G401 (cell line): ENCODE measurements at regions not wholly inside any gene's neighbourhood (a gene's known extent, or its start where the extent isn't known, plus 50 kb on each side); places are given as distances from the start of the nearest gene placed in this dataset.

Source experiments
- DNase-seq: peaks from one replicate; pipeline ENCODE4 v3.0.0-alpha.2; 2015; ENCODE audit warnings: low spot score
- in situ Hi-C: cut with HindIII; loops from 2 replicates; pipeline ENCODE4 v1.10.0; 2016; ENCODE audit warnings: low sequenced_read_pairs, mixed read lengths

DNA sequence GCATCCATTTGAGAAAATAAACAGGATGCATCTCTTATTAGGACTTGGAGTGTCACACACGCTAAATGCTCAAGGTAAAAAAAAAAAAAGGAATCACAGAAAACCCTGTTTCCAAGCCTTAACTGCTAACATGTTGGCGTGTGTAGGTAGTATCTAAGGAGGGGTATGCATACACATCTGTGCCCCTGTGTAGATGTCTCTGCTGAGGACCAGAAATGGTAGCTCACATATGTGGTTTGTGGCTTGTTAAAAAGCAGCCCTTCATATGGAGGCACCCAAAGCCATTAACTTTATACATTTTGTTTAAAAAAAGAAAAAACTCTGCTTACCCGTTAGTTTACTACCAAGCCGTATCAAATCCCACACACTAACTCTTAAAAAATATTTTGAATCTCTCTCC, 314.1 kb downstream of the SNAPC1 start:
- in situ Hi-C loops: no loop called here
- no peak for DNase-seq

DNA sequence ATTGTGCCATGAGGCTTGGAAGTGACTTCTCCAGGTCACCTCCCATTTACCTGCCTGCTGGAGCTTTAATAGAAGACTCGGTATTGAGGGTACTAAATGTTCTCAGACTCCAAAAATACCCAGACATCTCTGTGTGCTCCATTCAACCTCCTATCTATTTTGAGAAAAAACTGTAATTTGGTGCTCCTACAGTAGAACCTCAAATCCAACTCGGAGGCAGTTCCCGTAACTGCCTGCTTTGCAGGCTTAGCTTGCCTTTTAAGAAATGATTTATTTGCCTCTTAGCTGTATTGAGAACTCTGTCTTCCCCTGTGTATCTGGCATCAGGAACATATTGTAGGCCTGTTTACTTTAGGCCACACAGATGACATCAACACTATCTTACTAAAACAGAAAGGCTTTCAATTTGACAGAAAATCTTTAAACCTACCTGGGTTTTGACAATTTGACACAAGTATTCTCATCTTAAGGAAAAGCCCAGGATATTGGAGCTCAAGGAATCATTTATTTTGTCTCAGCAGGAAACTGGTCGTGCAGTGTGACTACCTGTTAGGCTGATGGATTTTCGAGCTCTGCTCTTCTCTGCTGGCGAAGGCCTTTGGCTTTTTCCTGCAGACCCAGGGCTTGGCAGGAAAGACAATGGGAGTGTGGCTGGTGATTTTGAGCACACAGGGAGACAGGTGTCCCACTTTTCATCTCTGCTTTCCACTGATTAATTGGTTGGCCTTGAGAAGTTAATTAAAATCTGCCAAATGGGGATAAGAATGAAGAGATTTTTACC, 314.8 kb downstream of the SNAPC1 start:
- in situ Hi-C loops: no loop called here
- DNase-seq: peak; percentile 86

DNA sequence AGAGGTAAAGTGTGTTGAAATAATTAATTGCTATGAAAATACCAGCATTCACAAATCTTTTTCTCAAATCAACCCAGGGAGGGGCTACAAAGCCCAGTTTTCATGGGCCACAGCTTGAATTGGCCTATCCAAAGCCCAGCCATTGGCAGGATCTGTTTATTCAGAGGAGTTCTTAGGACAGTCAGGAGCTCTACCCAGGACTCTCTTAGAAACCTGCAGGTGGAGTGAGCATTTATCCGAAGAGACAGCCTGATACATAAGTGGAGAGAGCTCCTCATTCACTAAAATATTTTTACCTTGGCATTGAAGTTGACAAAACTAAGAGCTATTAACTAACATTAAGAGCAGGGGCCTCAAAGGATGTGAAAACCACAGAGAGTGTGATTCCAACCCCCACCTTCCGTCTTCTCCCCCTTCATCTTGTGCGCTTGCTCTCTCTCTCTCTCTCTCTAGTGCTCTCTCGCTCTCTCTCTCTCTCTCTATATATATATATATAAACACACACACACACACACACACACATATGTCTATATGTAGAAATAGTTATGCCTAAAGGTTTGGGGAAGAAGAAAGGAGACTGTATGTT, 315.5 kb downstream of the SNAPC1 start:
- DNase-seq: no peak
- in situ Hi-C loops: no loop called here

DNA sequence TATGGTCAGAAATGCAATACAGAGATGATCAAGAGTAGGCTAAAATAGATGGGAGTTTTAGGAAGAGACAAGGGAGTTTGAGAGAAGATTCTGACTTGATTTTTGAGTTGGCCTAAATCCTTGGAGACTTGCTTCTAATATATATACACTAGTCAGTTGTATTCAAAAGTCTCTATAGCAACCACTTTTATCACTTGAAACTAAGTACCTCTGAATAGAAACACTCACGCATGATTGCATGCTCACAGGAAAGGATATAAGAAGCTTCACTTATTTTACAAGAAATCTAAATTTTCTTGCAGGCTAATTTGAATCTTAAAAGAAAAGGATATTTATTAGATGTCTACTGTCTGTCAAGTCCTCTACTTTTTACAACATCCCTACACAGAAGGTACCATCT, 316.8 kb downstream of the SNAPC1 start:
- in situ Hi-C loops: no loop called here
- DNase-seq: no peak

DNA sequence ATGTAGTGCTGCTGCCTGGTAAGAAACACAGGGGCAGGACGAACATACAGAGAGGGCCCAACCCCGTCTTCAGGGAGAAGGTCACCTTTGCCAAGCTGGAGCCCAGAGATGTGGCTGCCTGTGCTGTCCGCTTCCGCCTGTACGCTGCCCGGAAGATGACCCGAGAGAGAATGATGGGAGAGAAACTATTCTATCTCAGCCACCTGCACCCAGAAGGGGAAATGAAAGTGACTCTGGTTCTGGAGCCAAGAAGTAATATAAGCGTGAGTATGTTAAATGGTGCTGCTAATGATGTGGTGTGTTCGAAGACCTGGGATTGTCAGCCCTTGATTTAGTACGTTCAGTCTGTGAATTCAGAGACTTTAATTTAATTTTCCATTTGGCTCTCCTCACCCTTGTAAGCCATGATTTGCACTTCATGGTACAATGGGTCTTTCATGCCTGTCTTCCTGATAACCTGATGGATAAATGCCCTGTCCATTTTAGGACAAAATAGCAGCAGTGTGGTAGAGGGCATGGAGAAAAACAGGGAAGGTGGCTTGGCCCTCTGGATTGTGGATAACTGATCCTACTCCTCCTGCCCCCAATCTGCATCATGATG, 318.9 kb downstream of the SNAPC1 start:
- DNase-seq: no peak
- in situ Hi-C loops: no loop called here

DNA sequence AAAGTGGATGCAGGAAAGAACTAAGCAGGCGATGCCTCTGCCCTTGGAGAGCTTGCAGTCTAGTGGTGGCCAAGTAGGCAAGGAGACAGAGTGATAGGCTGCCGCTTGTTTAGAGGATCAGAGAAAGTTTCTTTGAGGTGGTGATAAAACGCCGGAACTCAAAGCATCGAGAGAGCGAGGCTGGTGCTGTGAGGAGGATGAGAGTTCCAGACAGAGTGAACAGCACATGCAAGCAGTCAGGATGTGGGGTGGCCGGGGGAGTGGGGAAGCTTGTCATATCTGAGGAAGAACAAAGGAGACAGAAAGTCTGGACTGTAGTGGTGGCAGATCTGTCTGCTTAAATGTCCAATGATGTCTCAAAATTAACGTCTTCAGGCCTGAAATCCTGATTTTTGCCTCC, 319.7 kb downstream of the SNAPC1 start:
- no peak for DNase-seq
- in situ Hi-C loops: no loop called here

DNA sequence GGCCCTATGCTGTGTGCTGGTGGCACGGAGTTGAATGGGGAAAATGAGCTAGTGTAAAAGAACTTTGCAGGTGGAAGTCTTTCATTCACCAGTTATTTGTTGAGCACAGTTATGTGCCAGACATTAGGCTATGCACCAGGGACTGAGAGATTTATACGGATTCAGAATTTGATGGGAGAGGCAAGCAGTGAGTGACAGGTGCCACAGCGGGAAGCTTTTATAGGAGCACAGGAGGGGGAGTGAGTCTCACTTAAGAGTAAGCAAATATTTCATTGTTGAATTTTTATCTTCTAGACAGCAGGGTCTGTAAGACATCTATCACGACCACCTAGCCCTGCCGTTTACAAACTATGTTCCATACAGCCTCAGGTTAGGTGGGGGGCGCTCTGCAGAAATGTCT, 320.6 kb downstream of the SNAPC1 start:
- in situ Hi-C loops: no loop called here
- DNase-seq: no peak

DNA sequence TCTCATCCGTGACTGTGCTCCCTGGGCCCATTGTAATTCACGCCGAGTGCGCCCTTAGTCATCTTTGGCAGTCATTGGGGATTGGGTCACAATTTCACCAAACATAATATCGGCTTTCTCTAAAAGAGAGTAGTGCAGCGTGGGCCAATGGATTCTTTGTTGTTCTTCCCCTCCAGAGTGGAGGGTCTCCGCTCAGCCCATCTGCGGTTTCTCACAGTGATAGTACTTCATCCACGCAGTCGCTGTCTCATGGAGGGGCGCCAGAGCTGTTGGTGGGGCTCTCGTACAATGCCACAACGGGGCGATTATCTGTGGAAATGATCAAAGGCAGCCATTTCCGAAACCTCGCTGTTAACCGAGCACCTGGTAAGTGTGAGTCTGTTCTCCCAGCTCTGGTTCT, 321.8 kb downstream of the SNAPC1 start:
- no peak for DNase-seq
- in situ Hi-C loops: no loop called here

DNA sequence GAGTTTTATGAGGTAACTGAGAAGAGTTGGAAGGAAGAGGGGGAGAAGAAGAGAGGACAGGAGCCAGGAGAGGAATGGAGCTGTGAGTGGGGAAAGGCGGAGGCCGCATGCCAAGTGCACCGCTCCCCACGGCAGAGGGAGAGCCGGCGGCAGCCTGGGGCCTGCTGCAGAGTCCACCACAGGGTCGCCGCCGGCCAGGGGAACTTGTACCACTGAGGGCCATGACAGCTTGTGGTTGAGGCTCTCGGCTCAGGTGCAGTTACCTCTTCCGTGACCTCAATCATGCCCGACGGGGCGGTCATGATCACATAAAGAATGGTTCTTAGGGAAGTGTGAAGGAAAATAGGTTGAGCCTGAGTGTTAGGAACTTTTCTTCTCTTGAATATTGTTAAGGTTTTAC, 325.0 kb downstream of the SNAPC1 start:
- in situ Hi-C loops: no loop called here

DNA sequence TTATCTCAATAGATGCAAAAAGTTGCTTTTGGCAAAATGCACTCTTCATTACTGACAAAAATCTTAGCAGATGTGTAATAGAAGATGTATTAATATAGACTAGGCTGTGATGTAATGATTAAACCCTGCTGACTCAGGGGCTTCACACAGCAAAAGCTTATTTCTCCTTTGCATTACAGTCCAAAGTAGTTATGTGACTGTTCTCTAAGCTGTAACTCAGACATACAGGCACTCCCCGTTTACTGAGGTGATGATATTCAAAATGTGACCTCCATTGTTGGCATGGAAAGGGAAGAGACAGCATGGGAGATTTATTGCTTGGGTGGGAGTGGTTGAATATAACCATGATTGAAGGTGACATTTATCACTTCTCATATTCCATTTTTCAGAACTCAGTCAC, 331.5 kb downstream of the SNAPC1 start:
- in situ Hi-C loops: no loop called here
- DNase-seq: no peak

More for the DNA sequence above, 325.0 kb downstream of the SNAPC1 start:
- DNase-seq: no peak

DNA sequence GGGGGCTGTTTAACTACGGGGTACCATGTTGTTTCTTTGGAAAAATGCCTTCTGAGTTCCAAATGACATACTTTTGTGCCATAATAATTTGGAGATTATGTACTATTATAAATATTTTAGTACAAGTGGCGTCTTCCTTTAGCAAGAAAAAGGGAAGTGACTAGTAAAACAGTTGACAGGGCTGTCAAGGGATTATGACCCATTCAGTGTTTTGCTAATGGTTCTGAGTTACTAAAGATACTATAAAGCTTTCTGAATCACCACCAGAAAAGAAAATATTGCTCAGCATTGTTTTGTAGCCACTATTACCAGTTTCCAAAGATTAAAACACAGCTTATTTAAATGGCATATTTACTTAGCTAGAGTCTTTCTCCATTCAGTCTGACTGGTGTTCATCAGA, 334.9 kb downstream of the SNAPC1 start:
- in situ Hi-C loops: no loop called here
- DNase-seq: no peak

DNA sequence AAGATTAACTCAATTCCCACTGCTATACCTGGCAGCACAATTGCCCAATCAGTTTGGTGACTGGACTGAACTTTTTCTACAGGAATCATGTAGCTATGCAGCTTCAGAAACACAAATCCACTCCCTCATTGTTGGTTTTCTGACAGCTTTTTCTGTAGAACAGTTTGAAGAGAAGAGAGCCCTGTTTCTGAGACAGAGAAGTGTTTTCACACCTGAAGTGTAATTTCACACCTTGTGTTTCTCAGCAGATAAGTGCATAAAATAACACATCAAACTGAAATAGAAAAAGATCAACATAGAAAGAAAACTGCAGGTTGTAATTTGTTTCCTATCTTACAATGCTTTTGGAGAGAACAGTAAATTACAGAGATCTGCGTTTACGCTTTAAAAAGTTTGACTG, 335.6 kb downstream of the SNAPC1 start:
- no peak for DNase-seq
- in situ Hi-C loops: no loop called here

DNA sequence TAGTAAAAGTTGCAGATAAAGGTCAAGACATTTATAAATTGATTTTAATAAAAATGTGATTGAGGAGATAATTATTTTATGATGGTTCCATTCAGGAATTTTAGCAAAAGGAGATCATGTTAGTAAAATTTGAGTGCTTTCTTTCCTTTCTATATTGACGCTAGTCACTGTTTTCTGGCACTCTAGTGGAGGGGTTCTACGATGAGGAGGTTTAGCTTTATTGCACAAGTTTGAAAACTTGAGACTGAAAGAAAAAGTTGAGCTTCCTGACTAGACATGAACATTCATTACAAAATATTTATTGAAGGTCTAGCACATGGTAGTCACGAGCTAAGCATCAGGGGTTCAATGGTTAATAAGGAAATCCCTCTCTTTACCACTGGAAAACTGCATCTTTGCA, 336.1 kb downstream of the SNAPC1 start:
- in situ Hi-C loops: no loop called here
- no peak for DNase-seq

DNA sequence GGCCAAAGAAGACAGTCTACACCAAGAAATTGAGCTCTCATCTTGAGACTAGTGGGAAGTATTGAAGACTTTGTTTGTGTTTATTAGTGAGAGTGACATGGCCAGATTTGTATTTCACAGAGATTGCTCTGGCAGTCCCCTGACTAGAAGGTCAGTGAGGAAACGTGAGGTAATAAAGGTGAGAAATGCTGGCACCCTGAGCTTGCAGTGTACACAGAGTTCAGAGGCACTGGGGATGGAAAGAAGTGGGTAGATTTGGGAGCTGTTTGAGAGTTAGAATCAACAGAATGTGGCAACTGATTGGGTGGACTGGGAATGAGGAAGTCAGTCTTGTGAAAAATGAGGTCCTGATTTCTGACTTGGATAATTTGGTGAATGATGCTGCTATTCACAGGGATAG, 336.9 kb downstream of the SNAPC1 start:
- in situ Hi-C loops: no loop called here

DNA sequence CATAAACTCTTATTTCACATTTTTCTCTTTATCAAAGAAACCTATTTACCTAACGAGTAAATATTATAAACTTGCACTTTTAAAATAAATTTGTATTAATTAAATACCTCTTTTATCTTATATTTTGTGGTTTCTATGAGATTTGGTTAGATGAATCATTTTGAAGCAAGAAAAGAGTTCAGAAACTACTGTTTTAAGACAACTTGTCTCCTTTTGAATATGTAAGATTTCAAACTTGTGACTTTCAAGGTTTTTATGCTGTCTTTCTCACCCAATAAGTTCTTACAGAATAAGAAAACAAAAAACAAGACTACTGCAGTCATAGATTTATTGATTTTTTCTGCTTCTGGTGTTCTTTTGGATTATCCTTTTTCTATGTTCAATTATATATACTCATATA, 339.0 kb downstream of the SNAPC1 start:
- in situ Hi-C loops: no loop called here

More for the DNA sequence above, 336.9 kb downstream of the SNAPC1 start:
- DNase-seq: no peak

DNA sequence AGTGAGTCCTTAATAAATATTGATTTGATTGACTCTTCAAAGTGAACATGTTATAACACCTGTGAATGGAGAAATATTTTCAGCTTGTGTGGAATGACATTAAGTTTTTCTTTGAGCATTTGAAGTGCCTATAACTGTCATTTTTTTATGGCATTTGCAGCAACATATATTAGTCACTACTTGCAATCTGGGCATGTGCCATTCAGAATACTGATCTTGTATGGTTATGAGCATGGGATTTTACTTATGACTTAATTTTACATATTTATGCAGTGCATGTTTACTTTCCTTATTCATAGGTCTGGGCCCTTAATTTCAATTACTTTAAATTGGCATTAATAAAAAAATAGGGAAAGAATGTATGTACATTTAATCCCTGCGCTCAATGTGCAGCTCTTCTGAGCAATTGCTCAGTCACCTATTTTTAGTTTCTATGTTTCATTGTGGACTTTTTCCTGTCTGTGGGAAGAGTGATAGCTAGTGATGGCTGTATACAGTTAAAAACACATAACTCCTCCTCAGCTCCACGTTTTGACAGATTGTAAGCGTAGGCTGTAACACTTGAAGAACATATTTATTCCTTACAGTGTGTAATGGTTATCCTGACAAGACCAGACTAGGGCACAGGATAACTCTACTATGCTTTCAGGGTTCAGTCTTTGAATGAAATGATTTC, 339.6 kb downstream of the SNAPC1 start:
- in situ Hi-C loops: no loop called here
- DNase-seq: no peak

More for the DNA sequence above, 339.0 kb downstream of the SNAPC1 start:
- DNase-seq: no peak

DNA sequence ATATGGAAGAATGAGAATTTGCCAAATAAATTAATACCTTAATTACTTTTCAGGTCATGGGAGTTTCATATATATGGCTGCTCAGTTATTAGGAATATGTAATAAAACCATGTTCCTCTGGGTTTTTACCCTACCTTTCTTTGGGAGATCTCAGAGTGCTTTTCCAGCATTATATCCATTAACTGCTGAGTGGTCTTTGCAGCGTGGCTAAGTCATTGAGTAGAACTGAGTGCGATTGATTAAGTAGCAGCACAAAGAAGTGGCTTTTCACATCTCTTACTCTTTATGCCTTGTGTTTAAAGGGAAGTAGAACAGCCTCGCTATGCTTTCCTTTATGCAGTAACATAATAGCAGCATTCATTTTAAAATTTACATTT, 340.1 kb downstream of the SNAPC1 start:
- in situ Hi-C loops: no loop called here
- DNase-seq: no peak

DNA sequence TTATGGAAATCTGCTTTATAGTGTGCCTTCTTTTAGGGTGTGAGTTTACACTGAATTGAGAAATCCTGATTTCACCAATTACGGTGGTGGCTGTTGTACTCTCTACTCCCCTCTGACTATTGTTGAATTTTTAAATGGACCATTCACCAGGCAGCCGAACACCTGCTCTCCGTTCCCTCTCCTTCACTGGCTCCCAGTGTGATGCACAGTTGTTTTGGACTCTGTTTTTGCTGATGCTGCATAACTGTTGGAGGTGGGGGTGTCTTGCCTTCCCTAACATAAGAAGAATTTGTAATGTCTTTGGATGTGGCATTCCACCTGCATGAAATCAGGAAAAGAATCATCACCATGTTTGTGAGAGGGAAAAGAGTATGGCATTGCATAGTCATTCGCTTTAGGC, 341.2 kb downstream of the SNAPC1 start:
- DNase-seq: no peak
- in situ Hi-C loops: no loop called here

DNA sequence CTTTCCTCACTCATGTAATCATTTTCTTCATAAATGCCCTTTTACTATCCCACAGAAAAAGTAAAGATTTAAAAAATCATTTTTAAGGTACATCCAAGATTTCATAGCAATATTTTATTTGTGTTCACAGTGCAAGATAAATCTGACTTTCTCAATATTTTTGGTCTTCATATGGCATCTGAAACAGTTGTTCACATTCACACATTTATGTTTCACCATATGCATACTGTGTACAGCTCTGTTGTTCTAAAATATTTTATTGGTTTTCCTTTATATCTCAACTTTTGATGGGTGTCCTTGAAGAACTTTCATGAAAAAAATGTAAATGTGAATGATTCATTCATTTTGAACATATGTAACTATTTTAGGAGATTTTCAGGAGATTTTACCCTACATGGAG, 348.7 kb downstream of the SNAPC1 start:
- DNase-seq: no peak
- in situ Hi-C loops: no loop called here

DNA sequence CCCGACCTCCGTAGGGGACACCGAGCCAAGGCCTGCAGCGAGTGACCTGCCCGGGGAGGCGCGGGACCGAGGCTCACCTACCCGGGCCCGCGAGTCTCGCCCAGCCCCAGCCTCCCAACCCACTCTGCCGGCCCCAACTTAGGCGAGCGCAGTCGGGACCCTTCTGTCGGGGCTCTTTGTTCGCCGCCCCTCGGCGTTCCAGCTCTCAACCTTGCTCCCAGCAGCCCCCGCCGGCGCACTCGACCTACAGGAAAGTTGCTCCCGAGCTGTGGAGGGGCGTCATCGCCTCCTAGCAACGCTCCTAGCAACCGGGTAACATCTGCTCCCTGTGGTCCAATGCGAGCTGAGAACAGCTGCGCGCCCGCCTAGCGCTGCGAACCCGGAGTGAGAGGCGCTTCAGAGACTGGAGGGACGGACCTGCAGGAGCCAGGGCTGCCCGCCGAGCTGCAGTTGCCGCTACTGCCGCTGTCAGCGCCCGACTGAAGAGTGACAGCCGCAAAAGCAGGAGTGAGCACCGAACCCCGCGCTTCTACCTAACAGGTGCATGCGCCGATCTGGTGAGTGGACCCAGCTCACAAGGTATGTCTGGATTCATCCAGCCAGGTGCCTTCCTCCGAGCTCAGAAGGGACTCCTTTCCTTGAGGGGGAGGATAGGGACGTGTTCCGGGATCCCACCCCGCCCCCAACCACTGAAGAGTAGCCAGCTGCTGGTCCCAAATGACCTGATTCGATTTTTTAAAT, 355.0 kb downstream of the SNAPC1 start:
- peak; percentile 48 for DNase-seq
- in situ Hi-C loops: no loop called here
